ENCODE measurements at regions not wholly inside any gene's neighbourhood (a gene's known extent, or its start where the extent isn't known, plus 50 kb on each side); places are given as distances from the start of the nearest gene placed in this dataset.
"Not testable (repeated sequence)": the region's sequence is repeated elsewhere in the genome, so short reads cannot be mapped to it uniquely, and the experiment has no call there.

- no peak for DNase-seq
Observed at GRCh38 chrX:137646472-137646871, 80.5 kb downstream of the ZIC3 start.

GRCh38 chrX:137651647-137652046 lies 85.7 kb downstream of the ZIC3 start:
- DNase-seq, result no peak

- no peak for DNase-seq
Observed at GRCh38 chrX:137652086-137652485, 86.2 kb downstream of the ZIC3 start.

- DNase-seq, result no peak
Observed at GRCh38 chrX:137654481-137654880, 88.6 kb downstream of the ZIC3 start.

- DNase-seq, result no peak
Observed at GRCh38 chrX:137667776-137668175, 101.8 kb downstream of the ZIC3 start.

GRCh38 chrX:137684591-137684990 lies 118.7 kb downstream of the ZIC3 start:
- DNase-seq, result no peak

- DNase-seq, result no peak
Observed at GRCh38 chrX:137695417-137695816, 129.5 kb downstream of the ZIC3 start.

GRCh38 chrX:137707348-137707747 lies 141.4 kb downstream of the ZIC3 start:
- no peak for DNase-seq

DNA sequence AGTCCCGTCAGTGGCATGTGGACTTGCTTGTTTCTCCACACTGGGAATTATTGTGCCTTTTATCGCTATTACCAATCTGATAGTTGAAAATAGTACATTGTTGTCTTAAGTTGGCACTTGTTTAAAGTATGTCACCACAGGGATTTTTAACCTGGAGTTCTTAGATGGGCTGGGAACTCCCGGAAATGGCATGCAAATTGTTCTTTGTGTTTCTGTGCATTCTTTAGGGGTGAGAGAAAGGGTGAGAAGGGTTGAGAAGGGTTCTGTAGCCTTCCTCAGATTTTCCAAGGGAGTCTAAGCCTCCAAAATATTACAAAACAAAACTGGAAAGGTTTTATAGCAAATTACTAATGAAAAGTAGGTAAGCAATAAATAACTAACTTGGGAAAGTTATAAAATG lies 176.9 kb downstream of the ZIC3 start:
- DNase-seq, result no peak

DNA sequence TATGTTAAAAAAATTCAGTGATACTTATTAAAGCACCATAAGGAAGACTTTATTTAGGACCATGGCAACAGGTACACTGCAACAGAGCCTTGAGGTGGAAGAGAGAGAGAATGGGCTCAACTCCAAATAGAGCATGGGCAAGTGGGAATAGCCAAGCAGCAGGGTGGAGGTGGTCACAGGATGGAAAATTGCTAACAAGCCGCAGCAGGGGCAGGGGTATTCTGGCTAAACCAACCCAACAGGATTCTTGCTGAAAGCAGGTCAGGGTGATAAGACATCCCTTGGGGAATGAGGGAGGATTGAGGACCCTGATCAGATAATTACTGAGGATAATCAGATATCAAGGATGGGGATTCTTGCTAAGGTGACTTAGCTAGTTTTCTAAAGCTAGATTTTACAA lies 177.5 kb downstream of the ZIC3 start:
- no peak for DNase-seq

GRCh38 chrX:137746289-137746688 lies 180.4 kb downstream of the ZIC3 start:
- DNase-seq, result no peak

- DNase-seq, result no peak
Observed at GRCh38 chrX:137747244-137748043, 181.5 kb downstream of the ZIC3 start.

- DNase-seq, result no peak
Observed at GRCh38 chrX:137748827-137749226, 182.9 kb downstream of the ZIC3 start.

GRCh38 chrX:137749246-137749645 lies 183.3 kb downstream of the ZIC3 start:
- no peak for DNase-seq

DNA sequence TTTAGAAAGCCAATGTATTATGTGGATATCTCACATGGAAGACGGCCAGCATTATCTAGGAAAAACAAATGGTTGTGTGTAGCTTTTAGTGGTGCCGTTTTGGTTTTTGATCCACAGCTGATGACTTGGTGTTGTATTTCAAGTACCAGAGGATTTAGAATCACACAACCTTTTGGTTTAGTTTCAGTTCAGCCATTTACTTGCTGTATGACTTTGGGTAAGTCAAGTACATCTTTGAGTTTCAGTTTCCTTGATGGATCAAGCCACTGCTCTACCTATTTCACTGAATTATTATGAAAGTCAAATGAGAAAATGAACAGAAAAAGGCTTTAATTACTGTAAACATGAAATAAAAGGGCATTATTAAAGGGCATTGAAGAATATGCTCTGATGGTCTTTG lies 205.6 kb downstream of the ZIC3 start:
- no peak for DNase-seq

DNA sequence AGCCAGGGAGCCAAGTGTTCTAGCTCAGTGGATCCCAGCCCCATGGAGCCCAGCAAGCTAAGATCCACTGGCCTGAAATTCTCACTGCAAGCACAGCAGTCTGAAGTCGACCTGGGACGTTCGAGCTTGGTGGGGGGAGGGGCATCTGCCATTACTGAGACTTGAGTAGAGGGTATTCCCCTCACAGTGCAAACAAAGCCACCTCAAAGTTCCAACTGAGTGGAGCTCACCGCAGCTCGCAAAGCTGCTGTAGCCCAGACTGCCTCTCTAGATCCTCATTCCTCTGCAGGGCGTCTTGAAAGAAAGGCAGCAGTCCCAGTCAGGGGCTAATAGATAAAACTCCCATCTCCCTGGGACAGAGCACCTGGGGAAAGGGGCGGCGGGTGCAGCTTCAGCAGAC lies 226.3 kb downstream of the ZIC3 start:
- no peak for DNase-seq

DNA sequence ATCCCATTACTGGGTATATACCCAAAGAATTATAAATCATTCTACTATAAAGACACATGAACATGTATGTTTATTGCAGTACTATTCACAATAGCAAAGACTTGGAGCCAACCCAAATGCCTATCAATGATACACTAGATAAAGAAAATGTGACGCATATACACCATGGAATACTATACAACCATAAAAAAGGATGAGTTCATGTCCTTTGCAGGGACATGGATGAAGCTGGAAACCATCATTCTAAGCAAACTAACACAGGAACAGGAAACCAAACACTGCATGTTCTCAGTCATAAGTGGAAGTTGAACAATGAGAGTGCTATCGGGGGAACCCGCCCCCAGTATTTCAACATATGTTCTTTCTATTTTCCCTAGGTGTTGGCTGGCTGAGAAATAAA lies 232.0 kb downstream of the ZIC3 start:
- not testable (repeated sequence) for DNase-seq

GRCh38 chrX:137823257-137823656 lies 257.3 kb downstream of the ZIC3 start:
- DNase-seq, result no peak

GRCh38 chrX:137847376-137847775 lies 281.4 kb downstream of the ZIC3 start:
- DNase-seq, result peak; percentile 27

DNA sequence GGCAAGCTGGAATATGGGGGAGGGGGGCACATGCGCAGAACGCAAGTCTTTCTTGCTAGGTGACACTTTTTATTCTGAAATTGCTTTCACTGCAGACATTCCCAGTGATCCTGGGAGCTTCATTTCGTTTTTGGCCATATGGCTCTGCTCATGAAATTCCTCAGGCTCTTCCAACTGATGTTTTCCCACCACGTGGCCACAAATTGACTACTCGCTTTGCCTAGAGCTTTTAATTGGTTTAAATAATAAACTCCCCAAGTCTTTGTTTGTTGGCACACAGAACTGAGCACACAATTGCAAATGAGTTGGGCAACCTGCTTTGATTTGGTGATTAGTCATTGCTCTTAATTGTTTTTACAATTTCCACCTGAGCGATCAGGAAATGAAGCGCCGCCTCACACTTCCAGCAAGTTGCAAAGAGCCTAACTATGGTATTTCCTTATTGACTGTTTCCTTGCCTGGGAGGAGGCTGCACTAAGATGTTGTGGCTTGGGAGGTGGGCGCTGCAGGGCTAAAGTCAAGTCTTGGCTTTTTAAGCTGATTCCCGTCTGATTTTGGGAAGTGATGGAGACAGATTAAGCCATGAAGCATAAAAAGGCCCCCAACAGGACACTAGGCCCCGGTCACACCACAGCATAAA lies 282.5 kb downstream of the ZIC3 start:
- no peak for DNase-seq

DNA sequence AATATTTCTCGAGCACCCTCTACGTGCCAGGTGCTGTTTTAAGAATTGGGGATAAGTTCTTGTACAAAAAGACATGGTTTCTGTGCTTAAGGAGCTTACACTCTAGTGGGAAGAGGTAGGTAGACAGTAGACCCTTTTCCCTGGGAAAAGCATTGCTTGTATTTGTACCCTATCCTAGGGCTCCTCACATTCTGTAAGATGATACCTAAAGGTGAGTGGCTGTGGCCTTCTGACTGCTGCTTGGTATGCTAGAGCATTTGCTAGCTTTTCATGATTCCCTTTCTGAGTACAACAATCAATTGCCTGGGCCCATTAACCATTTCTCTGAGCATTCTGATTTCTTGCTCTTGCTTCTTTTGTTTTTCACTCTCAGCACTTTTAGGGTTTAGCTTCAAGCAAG lies 286.6 kb downstream of the ZIC3 start:
- no peak for DNase-seq

DNA sequence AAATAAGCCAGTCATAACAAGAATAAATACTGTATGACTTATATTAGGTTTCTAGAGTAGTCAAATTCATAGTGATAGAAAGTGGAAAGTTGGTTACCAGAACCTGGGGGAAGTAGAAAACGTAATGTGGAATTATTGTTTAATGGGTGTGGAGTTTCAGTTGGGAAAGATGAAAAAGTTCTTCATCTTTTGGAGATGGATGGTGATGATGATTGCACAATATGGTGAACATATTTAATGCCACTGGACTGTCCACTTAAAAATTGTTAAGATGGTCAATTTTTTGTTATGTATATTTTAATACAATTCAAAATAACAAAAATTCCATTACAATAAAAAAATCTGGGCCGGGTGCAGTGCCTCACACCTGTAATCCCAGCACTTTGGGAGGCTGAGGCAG lies 289.6 kb downstream of the ZIC3 start:
- DNase-seq, result no peak

DNA sequence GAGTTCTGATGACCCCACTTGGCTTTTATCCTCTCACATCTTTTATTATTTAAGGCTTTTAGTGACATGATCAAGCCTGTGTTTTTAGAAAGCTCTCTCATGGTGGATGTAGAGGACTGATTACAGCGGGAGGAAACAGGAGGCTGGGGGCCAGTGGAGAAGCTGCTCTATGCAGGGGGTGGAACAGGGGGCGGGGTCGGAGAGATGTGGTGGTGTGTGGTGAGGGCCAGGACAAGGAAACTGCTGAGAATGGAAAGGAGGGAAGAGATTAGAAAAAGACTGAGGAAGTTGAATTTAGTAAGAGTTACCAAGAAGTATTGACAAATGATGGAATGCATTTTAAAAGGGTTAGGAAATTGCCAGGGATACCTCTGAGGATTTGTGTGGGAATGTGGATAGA lies 292.2 kb downstream of the ZIC3 start:
- DNase-seq, result no peak

GRCh38 chrX:137878401-137878800 lies 312.5 kb downstream of the ZIC3 start:
- DNase-seq, result no peak
